Neural cell (in vitro differentiated cells): ENCODE measurements at regions not wholly inside any gene's neighbourhood (a gene's known extent, or its start where the extent isn't known, plus 50 kb on each side); places are given as distances from the start of the nearest gene placed in this dataset.

Experiments used
- H2AFZ ChIP-seq: fragments of 200-600, 300-800 bp; sonication (generic), shearing (Covaris generic); 2 replicates; pipeline ENCODE4 v1.6.0; 2014; ENCODE audit warnings: low read depth, mild to moderate bottlenecking, antibody characterized with exemption, low read length, moderate library complexity
- H3F3A ChIP-seq: fragments of 200-600 bp; shearing (Covaris generic); 2 replicates; pipeline ENCODE4 v1.6.1; 2016; ENCODE audit warnings: mild to moderate bottlenecking, moderate library complexity, mixed read lengths, antibody characterized with exemption, low read length; ENCODE audit not compliant: insufficient read depth, poor library complexity, severe bottlenecking
- H3K27ac ChIP-seq: fragments of 200-600, 300-800 bp; sonication (generic), shearing (Covaris generic); 2 replicates; pipeline ENCODE4 v1.5.1; 2014; ENCODE audit warnings: mild to moderate bottlenecking, low read length, moderate library complexity
- H3K27me3 ChIP-seq: fragments of 300-800, 200-600 bp; sonication (generic), shearing (Covaris generic); 2 replicates; pipeline ENCODE4 v1.6.0; 2014; ENCODE audit warnings: mild to moderate bottlenecking, low read depth, low read length, moderate library complexity; ENCODE audit not compliant: insufficient read depth
- H3K36me3 ChIP-seq: fragments of 300-800, 200-600 bp; sonication (generic), shearing (Covaris generic); 2 replicates; pipeline ENCODE4 v1.5.1; 2014; ENCODE audit warnings: mild to moderate bottlenecking, antibody characterized with exemption, low read length, moderate library complexity; ENCODE audit not compliant: insufficient read depth
- H3K4me2 ChIP-seq: fragments of 300-800, 200-600 bp; sonication (generic), shearing (Covaris generic); 2 replicates; pipeline ENCODE4 v1.6.0; 2014; ENCODE audit warnings: mild to moderate bottlenecking, low read length
- H3K4me3 ChIP-seq: fragments of 300-800, 200-600 bp; sonication (generic), shearing (Covaris generic); 2 replicates; pipeline ENCODE4 v1.5.1; 2014; ENCODE audit warnings: mild to moderate bottlenecking, low read length, moderate library complexity
- H3K79me2 ChIP-seq: fragments of 200-600 bp; shearing (Covaris generic); replicated peaks from 2 replicates; pipeline ENCODE4 v1.6.0; 2014; ENCODE audit warnings: mild to moderate bottlenecking, low read length, moderate library complexity; ENCODE audit not compliant: insufficient read depth
- H3K9ac ChIP-seq: fragments of 300-800, 200-600 bp; sonication (generic), shearing (Covaris generic); 2 replicates; pipeline ENCODE4 v1.6.1; 2016; ENCODE audit warnings: mild to moderate bottlenecking, low read length, mixed read lengths
- H3K9me2 ChIP-seq: fragments of 200-600 bp; shearing (Covaris generic); 2 replicates; pipeline ENCODE4 v1.6.1; 2016; ENCODE audit warnings: mild to moderate bottlenecking, low read length, mixed read lengths; ENCODE audit not compliant: insufficient read depth
- H3K9me3 ChIP-seq: fragments of 200-600, 300-800 bp; sonication (generic), shearing (Covaris generic); 2 replicates; pipeline ENCODE4 v1.6.1; 2016; ENCODE audit warnings: mild to moderate bottlenecking, mixed run types, low read length, moderate library complexity, mixed read lengths
- H4K20me1 ChIP-seq: fragments of 200-600 bp; shearing (Covaris generic); 2 replicates; pipeline ENCODE4 v1.6.1; 2016; ENCODE audit warnings: mild to moderate bottlenecking, mixed run types; ENCODE audit not compliant: insufficient read depth
- CTCF ChIP-seq: fragments of 450-650 bp; IDR thresholded peaks from 2 replicates; pipeline ENCODE4 v1.5.1; 2014; ENCODE audit warnings: antibody characterized with exemption, mild to moderate bottlenecking, moderate library complexity; ENCODE audit not compliant: poor library complexity, severe bottlenecking
- EP300 ChIP-seq: fragments of 450-650 bp; conservative IDR thresholded peaks from 2 replicates; pipeline ENCODE4 v1.6.1; 2014; ENCODE audit warnings: antibody characterized with exemption, mild to moderate bottlenecking, moderate library complexity; ENCODE audit not compliant: poor library complexity, severe bottlenecking
- EZH2 ChIP-seq: fragments of 200-600, 300-800 bp; shearing (Covaris generic), sonication (generic); IDR thresholded peaks from 2 replicates; pipeline ENCODE4 v1.6.1; 2014; ENCODE audit warnings: antibody characterized with exemption, low read length, borderline replicate concordance, mild to moderate bottlenecking; ENCODE audit not compliant: insufficient read depth, poor library complexity, severe bottlenecking
- MXI1 ChIP-seq: fragments of 450-650 bp; conservative IDR thresholded peaks from 2 replicates; pipeline ENCODE4 v1.6.1; 2014; ENCODE audit warnings: antibody characterized with exemption, mild to moderate bottlenecking; ENCODE audit not compliant: poor library complexity, severe bottlenecking
- POLR2AphosphoS5 ChIP-seq: IDR thresholded peaks from 2 replicates; pipeline ENCODE4 v1.6.1; 2012
- RAD21 ChIP-seq: fragments of 450-650 bp; conservative IDR thresholded peaks from 2 replicates; pipeline ENCODE4 v1.6.1; 2014; ENCODE audit warnings: antibody characterized with exemption, mild to moderate bottlenecking, moderate library complexity
- REST ChIP-seq: IDR thresholded peaks from 2 replicates; pipeline ENCODE4 v1.6.1; 2012; ENCODE audit warnings: borderline replicate concordance
- SMC3 ChIP-seq: fragments of 450-650 bp; conservative IDR thresholded peaks from 2 replicates; pipeline ENCODE4 v1.6.1; 2014; ENCODE audit warnings: antibody characterized with exemption, mild to moderate bottlenecking, moderate library complexity; ENCODE audit not compliant: poor library complexity
- TAF1 ChIP-seq: IDR thresholded peaks from 2 replicates; pipeline ENCODE4 v1.6.1; 2012; ENCODE audit warnings: low read depth

- Histone ChIP-seq H3K4me2 (no peak overlapping the region), H3F3A (no peaks in the 10 kb centered on the region), H3K4me3 (no peak overlapping the region), H4K20me1 (no peaks in the 10 kb centered on the region), H3K9me2 (no peaks in the 10 kb centered on the region), H3K9ac (no peak overlapping the region), H3K27ac (no peak overlapping the region), H3K9me3 (no peaks in the 10 kb centered on the region), H3K79me2 (no peaks in the 10 kb centered on the region), H2AFZ (no peak overlapping the region), H3K36me3 (no peaks in the 10 kb centered on the region), H3K27me3 (no peaks in the 10 kb centered on the region)
- no peak for TF ChIP-seq RAD21
Measured at GRCh38 chr10:8510471-8510870, 456.0 kb downstream of the GATA3 start.

GRCh38 chr10:8511026-8511425, 456.5 kb downstream of the GATA3 start:
- Histone ChIP-seq H3K27ac (no peak overlapping the region), H3K4me2 (no peak overlapping the region)

More at GRCh38 chr10:8511026-8511425, 456.5 kb downstream of the GATA3 start:
- no peaks in the 10 kb centered on the region for H3K79me2 ChIP-seq
- no peak overlapping the region for H3K4me3 ChIP-seq
- no peaks in the 10 kb centered on the region for H4K20me1 ChIP-seq
- H3K9me2 ChIP-seq, result no peaks in the 10 kb centered on the region
- H3K27me3 ChIP-seq, result no peaks in the 10 kb centered on the region
- H3K9ac ChIP-seq, result no peak overlapping the region
- no peak for TF ChIP-seq RAD21
- no peak for TF ChIP-seq MXI1
- no peak for TF ChIP-seq SMC3
- TF ChIP-seq EZH2, result no peak
- TF ChIP-seq EP300, result no peak
- TF ChIP-seq CTCF, result no peak
- TF ChIP-seq POLR2AphosphoS5, result no peak
- no peak for TF ChIP-seq TAF1
- no peak for TF ChIP-seq REST
- H3K36me3 ChIP-seq, result no peaks in the 10 kb centered on the region
- H3K9me3 ChIP-seq, result no peaks in the 10 kb centered on the region
- no peaks in the 10 kb centered on the region for H3F3A ChIP-seq
- H2AFZ ChIP-seq, result no peak overlapping the region
